ENCODE measurements at regions not wholly inside any gene's neighbourhood (a gene's known extent, or its start where the extent isn't known, plus 50 kb on each side); places are given as distances from the start of the nearest gene placed in this dataset.

DNA sequence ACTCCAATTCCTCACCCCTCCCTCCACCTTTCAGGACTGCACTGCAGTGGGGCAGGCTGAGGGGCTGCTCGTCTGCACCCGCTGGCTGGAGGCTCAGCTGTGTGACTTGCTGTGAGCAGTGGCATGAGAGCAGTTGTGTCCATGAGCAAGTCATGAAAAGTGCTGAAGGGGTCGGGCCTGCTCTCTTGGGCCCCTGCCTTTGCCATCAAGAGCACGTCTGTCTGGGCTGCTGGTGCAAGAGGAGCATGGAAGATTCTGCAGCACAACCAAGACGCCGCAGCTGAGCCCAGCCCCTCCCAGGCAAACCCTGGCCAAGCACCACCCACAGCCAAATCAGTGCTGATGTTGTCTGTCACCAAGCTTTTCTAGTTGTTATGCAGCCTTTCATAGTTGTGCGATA, 284.3 kb downstream of the TCERG1L start:
- TF ChIP-seq, protein P1, sequence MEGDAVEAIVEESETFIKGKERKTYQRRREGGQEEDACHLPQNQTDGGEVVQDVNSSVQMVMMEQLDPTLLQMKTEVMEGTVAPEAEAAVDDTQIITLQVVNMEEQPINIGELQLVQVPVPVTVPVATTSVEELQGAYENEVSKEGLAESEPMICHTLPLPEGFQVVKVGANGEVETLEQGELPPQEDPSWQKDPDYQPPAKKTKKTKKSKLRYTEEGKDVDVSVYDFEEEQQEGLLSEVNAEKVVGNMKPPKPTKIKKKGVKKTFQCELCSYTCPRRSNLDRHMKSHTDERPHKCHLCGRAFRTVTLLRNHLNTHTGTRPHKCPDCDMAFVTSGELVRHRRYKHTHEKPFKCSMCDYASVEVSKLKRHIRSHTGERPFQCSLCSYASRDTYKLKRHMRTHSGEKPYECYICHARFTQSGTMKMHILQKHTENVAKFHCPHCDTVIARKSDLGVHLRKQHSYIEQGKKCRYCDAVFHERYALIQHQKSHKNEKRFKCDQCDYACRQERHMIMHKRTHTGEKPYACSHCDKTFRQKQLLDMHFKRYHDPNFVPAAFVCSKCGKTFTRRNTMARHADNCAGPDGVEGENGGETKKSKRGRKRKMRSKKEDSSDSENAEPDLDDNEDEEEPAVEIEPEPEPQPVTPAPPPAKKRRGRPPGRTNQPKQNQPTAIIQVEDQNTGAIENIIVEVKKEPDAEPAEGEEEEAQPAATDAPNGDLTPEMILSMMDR (IDR thresholded peaks at IDR 0.05), result no peak
- no peak for TF ChIP-seq POLR2A (IDR thresholded peaks at IDR 0.05)

Data from Peyer's patch (tissue), 4 donors.